NCI-H2196 treated with DMSO at 0.1 percent for 48 hours (cell line): ENCODE measurements at regions not wholly inside any gene's neighbourhood (a gene's known extent, or its start where the extent isn't known, plus 50 kb on each side); places are given as distances from the start of the nearest gene placed in this dataset.

Experiments used
- DNase-seq: peaks from one replicate; lab custom pipeline; 2025; ENCODE audit not compliant: unreplicated experiment; lab: John Stamatoyannopoulos, UW

DNA sequence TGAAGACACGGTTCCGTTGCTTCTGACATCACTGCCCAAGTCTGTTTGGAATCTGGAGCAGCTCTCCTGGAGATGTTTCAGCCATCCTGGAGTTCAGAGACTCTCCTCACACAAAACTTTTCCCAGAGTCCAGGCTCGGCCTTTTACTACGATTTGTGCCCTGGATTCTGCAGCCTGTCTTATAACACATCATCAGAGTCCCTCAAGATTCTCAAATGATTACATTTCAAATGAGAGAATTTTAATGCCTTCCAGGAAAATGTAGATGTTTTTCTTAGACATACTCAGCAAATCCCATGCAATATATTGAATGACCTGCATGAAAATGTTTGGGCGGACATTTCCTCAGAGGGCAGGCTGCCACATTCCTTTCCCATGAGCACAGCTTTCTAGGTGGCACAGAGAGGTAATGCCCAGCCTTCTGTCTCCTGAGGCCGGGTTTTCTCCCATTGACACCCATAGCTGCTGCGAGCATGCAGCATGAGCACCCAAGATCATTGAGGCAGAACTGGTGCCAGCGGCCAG, 129.1 kb downstream of the SNX19 start:
- DNase-seq = no peak

DNA sequence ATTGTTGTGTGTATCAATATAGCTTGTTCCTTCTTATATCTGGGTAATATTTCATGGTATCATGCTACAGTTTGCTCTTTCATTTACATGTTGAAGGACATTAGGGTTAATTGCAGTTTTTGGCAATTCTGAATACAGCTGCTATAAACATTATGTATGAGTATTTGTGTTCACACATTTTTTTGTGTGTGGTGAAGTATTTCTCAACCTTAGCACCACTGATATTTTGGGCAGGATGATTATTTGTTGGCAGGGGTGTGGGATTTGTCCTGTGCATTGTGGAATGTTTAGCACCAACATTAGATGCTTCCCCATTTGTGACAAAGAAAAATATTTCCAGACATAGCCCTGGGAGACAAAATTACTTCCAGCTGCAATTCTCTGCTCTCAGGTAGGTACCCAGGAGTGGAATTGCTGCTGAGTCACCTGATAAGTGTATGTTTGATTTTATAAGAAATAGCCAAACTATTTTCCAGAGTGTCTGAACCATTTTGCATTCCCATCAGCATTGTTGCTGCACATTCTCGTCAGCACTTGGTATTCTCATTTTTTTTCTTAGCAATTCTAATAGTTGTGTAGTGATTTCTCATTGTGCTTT, 128.2 kb downstream of the SNX19 start:
- DNase-seq = no peak

DNA sequence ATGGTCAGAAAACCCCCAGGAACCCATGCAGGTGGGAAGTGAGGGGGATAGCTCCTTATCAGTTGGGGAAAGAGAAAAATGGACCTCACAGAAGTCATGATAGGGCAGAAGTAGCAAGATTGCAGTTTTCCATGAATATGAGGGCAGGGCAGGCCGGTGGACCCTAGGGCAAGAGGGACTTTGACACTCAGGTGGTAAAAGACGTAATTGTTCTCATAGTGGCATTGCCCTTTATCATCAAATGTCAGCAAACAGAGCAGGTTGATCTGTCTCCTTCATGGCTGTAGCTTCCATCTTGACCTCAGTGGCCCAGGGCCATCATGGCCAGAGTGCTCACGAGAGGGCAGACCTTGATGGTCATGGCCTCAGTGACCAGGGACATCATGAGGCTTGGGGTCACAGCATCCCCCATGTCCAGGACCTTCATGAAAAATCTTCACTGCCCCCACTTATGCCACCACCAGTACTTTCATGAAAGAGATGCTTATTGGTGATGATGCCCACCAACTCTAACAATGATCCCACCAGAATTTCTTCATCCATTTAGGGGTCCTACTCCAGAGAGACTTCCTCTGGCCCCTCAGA, 127.1 kb downstream of the SNX19 start:
- no peak for DNase-seq

DNA sequence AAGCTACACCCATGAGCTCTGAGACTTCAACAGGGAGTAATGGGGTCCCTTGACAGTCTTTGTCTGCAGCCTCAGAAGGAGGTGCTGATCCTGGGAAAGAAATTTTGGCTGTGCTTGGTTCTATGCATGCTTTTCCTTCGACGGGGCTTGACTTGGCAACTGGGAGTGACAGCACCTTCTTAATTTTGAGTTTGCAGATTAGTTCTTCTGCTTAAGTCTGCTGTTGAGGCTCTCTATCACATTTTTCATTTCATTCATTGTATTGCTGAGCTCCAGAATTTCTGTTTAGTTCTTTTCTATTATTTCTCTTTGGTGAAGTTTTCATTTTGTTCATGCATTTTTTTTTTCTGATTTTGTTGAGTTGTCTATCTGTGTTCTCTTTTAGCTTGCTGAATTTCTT, 125.6 kb downstream of the SNX19 start:
- DNase-seq = no peak

DNA sequence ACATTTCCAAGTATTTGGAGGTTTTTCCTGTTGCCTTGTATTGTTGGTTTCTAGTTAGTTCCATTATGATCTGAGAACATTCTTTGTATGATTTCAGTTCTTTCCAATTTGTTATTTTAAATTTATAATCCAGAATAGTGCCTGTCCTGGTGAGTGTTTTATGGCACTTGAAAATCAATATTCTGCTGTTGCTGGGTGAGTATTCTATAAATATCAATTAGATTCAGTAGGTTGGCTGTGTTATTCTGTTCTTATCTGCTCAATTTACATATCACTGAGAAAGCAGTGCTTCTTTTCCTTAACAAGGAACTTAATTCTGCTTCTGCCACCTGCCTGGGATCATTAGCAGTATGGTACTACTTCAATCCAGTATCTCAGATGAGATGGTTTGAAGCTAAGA, 123.5 kb downstream of the SNX19 start:
- no peak for DNase-seq

DNA sequence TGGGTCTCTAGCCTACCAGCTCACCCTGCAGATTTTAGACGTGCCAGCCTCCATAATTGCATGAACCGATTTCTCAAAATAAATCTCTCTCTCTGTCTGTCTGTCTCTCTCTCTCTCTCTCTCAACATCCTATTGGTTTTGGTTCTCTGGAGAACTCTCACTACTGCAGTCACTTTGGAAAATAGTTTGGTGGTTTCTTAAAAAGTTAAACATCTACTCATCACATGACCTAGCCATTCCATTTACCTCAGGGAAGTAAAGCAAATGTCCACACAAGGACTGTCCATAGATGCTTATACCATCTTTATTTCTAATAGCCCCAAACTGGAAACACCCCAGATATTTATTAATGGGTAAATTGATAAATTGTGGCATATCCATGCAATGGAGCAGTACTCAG, 119.5 kb downstream of the SNX19 start:
- no peak for DNase-seq

DNA sequence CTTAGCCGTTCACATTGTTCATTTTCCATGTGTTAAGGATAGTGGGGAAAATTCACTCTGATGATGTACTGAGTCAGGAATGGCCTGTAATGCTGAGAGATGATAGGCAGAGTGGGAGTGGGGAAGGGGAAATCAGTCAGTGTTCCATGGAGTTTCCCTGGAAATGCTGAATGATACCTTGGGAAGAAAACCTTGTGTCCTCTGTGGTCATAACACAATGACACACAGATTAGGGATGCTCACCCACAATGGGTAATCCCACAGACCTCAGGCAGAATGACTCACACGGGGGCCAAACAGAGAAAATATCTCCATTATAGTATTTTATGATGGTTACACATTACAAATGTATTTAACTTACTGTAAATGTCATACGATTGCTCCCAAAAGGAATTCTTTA, 118.0 kb downstream of the SNX19 start:
- DNase-seq = no peak

DNA sequence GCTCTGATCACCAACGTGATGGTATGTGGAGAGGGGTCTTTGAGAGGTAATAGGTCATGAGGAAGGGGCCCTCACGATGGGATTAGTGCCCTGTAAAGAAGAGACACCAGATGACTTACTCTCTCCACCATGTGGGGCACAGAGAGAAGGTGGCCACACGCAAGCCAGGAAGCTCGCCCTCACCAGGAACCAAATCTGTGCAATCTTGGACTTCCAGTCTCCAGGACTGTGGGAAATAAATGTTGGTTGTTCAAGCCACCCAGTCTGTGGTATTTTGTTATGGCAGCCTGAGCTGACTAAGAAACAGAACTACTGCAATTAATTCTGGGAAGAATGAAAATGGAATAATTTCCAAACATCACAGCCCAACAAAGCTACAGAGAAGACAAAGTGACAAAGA, 117.5 kb downstream of the SNX19 start:
- no peak for DNase-seq

DNA sequence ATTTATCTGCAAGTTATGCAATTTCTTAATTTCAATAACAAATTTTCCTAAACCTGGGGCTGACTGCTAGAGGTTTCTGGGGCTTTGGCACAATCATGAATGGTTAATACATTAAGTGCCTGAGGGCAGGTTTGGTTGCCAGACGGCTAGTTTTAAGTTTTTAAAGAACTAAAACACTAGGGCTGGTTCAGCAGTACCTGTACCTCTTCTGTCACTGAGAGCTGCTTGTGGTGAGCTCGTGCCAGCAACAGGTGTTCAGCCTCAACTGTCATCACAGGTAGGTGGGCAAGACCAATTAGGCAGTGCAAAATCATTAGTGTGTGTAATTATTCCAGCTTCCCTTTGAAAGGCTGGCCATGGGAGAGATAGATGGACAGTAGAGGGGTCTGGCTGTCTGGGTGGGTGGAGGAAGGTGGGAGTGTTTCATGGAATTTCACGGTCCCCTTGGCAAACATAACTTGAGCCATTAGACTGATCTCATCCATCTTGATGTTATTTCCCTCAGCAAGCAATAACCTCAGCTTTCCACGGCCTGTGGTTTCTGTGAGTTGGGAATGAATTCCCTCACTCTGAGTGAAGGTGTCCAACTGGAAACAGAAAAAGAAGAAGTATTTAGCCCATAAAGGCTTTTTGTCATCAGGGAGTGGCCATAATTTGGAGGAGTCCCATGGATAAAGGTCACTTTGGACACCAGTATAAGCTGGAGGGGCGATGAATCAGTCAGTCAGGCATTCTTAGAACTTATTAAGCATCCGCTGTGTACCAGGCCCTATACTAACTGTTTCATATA, 114.8 kb downstream of the SNX19 start:
- DNase-seq = no peak

DNA sequence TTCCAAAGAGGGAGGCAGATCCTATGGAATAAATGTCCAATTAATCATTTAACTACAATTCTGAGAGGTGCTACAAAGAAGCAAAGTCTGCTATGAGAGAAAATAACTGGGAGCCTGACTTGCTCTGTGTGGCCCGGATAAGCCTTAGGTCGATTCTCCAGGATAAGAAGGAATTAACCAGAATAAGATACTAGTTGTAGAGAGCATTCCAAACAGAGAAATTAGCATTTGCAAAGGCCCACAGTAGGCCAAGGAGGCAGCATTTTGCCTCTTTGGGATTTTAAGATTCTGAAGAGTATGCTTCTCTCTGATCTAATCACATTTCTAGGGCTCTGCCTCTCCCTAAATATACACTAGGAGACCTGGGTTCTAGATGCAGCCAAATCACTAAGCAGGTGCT, 113.7 kb downstream of the SNX19 start:
- DNase-seq = no peak

DNA sequence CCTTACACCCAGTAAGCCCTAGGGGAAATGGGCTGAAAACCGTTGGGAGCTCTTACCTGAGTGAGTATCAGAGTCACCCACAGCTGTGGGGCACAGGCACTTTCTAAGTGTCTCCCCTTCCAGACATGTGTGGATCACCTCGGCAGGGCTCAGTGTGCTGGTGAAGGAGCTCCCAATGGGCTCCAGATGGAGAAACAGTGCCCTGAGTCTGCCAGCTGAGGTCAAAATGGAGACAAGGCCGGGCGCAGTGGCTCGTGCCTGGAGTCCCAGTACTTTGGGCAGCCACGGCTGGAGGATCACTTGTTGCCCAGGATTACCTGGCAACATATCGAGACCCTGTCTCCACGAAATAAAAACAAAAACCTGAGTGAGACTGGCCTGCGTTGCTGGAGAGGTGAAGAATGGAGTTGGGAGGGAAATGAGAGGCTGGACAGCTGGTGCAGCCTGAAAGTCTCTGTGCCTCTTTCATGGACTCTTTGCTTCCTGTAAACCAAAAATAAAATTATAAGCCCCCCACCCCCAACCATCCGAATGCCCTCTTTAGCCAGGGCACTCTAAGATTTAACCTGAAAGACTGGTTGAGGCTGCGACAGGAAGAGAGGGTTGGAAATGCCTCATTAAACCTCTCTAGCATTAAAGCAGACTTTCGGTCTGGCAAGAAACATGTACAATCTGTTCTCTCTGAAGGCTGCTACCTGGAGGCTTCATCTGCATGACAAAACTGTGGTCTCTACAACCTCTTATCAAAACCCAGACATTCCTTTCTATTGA, 111.8 kb downstream of the SNX19 start:
- DNase-seq = no peak

DNA sequence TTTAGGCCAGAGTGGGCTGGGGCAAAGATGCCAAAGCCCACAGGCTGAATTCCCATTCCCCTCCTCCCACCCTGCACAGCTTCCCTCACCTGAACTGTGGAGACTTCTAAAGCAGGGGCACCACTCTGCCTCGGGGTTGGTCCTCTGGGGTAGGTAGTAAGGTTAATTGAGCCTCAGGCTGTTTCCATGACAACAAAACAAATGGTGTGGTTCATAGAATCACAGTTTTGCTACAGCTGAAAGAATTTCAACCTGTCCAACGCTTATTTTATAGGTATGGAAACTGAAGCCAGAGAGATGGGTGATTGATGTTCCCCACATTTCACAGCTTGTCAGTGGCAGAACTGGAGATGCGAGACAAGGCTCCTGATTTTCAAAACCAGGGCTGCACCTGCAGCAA, 109.5 kb downstream of the SNX19 start:
- DNase-seq = no peak

DNA sequence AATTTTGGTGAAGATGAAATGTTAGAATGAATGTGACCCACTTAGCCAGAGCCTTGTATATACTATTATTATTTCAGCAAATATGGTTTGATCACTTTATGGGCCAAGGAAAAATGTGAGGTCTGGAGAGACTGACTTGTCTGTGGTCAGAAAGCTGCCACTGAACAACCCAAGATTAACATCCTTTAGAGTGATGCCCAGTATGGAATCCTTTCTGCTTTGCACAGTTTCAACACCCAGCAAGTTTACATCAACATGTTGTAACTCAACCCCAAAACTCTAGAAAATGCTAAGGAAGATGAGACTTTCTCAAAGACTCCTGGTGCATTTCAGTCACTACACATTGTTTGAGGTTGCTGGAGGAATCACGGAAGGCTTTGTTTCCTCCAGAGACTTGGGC, 107.7 kb downstream of the SNX19 start:
- no peak for DNase-seq

DNA sequence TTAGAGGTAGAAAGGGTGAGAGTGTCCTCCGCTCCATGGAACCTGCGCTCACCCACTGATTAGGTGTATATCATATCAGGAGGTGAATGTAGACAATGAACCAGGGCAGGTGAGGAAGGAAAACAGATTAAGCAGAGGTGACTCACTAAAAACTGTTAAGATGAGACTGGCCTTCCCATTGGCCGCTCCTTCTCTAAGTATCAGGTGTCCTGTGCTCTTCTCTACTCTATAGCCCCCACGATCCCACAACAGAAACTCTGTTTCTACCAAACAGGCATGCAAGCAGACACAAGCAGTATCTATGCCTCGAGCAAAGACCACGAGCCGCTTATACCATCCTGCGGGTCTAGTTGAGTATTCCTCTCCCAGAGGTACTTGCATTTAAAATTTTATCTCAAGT, 103.1 kb downstream of the SNX19 start:
- DNase-seq = no peak

DNA sequence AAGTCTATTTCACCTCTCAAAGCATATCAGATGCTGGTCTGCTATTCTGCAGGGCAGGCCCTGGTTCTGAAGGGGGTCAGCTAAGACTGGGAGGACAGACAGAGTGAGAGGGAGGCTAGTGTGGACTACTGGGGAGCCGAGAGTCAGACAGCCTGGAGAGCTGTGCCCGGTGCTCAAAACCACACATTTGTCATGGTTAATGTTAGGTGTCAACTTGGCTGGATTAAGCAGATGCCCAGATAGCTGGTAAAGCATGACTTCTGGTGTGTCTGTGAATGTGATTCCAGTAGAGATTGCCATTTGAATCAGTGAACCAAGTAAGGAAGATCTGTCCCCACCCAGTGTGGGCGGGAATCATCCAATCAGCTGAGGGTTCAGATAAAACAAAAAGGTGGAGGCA, 102.6 kb downstream of the SNX19 start:
- DNase-seq = no peak

DNA sequence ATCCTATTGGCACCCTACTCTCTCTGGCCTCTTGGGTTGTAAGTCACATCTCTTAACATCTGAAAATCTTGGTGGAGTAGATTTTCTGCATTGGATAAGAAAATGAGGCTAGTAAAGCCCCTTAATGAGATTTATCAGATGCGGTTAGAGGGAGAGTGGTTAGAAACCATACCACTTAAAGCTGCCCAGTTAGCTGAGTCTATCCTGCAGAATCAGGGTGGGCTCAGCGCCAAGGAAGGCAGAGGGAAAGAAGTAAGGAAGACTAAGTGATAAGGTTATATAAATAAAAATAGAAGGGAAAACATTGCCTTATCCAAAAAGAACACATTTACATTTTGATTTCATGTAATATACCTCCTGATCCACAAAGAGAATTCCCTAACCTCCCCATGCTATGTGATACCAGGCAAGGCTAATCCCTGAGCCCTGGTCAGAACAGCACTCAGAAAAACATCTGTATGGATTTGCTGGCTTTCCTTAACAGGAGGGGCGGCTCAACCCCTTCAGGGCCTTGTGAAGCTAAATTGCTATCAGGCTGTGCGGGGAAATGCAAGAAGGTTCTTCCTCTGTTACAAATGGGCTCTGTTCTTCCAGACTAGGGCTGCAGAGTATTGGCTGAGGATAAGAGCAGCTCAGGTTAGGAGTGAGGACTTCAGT, 101.7 kb downstream of the SNX19 start:
- DNase-seq = no peak

DNA sequence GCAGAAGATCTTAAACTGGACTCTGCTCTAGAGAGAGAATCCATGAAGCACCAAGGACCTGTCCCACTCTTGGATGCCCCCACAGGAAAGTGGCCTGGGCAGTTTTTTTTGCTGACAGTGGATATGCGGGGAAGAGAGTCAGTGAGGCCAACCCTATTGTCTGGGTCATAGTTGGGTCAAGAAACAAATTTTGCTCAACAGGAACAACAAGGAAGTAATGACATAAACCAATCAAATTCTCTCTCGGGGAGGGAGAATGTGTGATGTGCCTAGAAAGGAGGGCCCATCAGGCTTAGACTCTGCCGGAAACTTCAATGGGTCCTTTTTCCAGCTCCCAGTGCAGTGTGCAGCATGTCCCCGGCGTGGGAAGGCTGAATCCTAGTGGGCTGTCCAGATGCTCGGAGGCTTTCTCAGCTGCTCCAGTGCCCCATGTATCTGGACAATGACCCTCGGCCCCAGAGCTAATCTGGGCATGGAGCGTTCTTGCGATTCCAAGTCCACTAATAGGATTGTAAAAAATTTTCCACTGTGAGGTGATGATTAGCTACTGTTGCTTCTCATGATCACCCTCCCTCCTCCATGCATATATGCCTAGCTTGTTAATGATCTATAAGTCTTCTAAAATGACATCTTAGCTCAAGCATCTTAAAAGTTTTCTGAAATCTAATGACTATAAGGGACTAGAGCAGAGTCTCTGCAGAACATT, 101.0 kb downstream of the SNX19 start:
- DNase-seq = no peak

DNA sequence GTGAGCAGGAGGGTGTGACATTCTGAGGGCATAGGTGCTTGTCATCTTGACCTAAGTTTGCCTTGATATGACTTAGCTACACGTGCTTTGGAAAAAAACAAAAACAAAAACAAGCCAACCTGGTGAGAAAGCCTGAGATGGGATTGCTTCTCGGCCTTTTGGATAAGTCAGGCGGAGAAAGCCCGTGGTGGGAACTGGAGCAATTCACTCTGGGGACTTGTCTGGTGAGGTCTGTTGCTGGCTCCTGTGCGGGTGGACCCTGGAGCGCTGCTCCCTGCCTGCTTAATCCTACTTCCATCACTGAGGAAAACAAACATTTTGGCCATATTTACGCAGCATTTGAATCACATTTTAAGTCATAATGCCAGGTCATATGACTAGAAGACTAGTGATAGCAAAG, 100.3 kb downstream of the SNX19 start:
- no peak for DNase-seq

DNA sequence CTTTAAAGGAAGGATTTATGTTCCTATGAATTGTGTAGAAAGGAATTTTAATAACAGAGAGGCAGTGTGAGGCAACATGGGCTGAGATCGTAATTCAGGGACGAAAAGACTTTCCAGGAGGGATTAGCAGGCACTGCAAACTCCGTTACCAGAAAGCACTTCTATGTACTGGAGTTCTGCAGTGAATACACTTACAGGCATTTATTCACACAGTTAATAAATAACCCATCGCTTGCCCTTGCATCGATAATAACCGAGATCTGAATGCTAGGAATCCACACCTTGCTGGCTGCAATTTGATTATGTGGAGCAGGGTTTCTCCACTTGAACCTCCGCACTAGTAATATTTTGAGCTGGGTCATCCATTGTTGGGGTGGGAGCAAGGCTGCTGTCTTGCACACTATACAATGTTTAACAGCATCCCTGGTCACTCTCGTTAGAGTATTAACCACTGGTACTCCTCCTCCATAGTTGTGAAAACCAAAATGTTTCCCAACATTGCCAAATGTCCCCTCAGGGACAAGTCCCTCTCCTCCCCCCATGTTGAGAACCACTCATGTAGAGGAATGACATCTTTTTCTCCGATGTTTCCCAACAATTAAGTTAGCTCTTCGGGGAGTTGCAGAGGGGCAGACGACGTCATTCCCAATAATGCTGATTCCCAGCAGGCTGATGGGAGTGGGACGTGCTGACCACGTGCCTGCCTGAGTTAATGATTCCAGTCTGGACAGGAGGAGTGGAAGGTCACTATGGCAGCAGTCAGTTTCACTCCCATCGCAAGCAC, 99.5 kb downstream of the SNX19 start:
- no peak for DNase-seq
